Fibroblast of mammary gland (primary cell): ENCODE measurements at regions not wholly inside any gene's neighbourhood (a gene's known extent, or its start where the extent isn't known, plus 50 kb on each side); places are given as distances from the start of the nearest gene placed in this dataset.
"Not testable (repeated sequence)": the region's sequence is repeated elsewhere in the genome, so short reads cannot be mapped to it uniquely, and the experiment has no call there.

Experiments
- DNase-seq: peaks from one replicate; pipeline ENCODE4 v3.0.0-alpha.2; 2010; ENCODE audit warnings: low read depth
- H3K4me3 ChIP-seq: 2 replicates; pipeline ENCODE4 v1.5.1; 2011; ENCODE audit warnings: low read depth, mild to moderate bottlenecking, low read length, moderate library complexity; ENCODE audit not compliant: control insufficient read depth
- TF ChIP-seq, protein P1 (sequence below): conservative IDR thresholded peaks from 2 replicates; pipeline ENCODE4 v1.5.1; 2011; ENCODE audit warnings: low read depth, low read length, inconsistent platforms; ENCODE audit not compliant: control insufficient read depth, insufficient read depth

DNA sequence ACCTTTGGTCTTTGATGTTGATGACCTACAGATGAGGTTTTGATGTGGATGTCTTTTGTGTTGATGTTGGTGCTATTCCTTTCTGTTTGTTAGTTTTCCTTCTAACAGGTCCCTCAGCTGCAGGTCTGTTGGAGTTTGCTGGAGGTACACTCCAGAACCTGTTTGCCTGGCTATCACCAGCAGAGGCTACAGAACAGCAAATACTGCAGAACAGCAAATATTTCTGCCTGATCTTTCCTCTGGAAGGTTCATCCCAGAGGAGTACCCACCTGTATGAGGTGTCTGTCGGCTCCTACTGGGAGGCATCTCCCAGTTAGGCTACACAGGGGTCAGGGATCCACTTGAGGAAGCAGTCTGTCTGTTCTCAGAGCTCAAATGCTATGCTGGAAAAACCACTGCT lies 694.5 kb upstream of the CDH6 start:
- no peak for DNase-seq
- TF ChIP-seq, protein P1, sequence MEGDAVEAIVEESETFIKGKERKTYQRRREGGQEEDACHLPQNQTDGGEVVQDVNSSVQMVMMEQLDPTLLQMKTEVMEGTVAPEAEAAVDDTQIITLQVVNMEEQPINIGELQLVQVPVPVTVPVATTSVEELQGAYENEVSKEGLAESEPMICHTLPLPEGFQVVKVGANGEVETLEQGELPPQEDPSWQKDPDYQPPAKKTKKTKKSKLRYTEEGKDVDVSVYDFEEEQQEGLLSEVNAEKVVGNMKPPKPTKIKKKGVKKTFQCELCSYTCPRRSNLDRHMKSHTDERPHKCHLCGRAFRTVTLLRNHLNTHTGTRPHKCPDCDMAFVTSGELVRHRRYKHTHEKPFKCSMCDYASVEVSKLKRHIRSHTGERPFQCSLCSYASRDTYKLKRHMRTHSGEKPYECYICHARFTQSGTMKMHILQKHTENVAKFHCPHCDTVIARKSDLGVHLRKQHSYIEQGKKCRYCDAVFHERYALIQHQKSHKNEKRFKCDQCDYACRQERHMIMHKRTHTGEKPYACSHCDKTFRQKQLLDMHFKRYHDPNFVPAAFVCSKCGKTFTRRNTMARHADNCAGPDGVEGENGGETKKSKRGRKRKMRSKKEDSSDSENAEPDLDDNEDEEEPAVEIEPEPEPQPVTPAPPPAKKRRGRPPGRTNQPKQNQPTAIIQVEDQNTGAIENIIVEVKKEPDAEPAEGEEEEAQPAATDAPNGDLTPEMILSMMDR: no peak
- H3K4me3 ChIP-seq: no peak overlapping the region

DNA sequence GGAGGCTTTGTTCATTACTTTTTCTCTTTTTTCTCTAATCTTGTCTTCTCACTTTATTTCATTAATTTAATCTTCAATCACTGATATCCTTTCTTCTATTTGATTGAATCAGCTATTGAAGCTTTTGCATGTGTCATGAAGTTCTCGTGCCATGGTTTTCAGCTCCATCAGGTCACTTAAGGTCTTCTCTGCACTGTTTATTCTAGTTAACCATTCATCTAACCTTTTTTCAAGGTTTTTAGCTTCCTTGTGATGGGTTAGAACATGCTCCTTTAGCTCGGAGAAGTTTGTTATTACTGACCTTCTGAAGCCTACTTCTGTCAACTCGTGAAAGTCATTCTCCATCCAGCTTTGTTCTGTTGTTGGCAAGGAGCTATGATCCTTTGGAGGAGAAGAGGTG lies 695.0 kb upstream of the CDH6 start:
- not testable (repeated sequence) for H3K4me3 ChIP-seq, DNase-seq

DNA sequence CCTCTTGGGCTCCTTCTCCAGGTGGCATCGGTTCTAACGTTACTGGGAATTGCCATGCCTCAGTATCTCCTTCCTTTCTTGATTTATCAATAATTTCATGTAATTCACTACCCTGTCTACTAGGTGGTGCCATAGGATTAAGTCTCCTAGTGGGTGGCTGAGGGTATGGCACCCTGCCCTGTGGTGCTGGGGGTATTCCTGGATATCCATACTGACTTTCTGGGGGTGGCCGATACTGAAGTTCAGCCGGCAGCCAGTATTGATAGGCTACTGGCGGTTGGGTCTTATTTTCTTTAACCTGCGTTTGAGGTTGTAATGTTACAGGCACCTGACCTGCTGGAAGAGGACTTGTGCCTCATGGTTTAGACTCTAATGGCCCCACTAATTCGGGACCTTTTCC lies 699.4 kb upstream of the CDH6 start:
- not testable (repeated sequence) for H3K4me3 ChIP-seq, DNase-seq

DNA sequence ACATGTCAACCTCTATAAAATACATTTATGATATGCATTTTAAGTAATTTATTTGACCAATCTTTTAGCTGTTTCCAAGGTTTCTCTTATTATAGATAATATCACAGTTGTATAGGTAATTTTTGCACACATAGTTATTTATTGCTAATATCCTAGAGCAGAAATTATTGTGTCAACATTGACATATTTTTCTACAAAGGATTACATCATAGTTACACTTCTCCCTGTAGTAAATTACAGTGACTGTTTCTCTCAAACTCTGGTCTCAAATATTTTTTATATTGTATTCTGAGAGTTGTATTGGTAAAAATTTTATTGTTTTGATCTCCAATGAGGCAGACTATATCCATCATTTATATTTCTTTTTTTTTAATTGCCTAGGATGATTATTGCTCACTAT lies 714.4 kb upstream of the CDH6 start:
- TF ChIP-seq, protein P1: no peak
- H3K4me3 ChIP-seq: no peak overlapping the region
- DNase-seq: no peak

DNA sequence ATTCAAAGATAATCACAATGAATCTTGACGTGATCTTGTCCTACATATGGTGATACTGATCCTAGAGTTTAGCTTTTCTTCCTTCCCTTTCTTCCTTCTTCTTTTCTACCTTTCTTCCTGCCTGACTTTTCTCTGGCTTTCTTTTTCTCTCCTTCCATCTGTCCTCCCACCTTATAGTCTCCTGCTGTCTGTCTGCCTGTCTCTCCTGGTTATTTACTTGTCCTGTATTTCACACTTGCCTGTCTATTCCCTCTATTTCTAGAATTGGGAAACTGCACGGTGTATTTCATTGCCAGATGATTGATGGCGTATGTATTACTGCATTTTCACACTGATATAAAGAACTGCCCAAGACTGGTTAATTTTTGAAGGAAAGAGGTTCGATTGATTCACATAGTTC lies 718.1 kb upstream of the CDH6 start:
- no peak for DNase-seq
- TF ChIP-seq, protein P1: no peak
- no peak overlapping the region for H3K4me3 ChIP-seq

DNA sequence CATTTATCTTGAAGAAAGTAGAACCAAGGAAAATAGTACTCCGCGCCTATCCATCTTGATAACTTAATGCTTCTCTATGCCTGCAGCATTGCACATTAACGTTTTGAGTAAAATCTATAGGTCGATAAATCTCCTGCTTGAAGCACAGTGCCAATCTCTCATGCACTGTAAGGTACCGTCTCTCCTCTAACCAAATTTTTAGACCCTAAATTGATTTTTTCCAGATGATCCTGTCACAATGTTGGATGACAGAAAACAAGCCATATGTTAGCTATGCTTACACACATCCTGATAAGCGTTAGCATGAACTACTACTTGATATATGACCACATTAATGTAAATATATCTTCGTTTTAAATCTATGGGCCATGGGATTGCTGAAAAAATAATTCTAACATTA lies 723.8 kb upstream of the CDH6 start:
- TF ChIP-seq, protein P1: no peak
- H3K4me3 ChIP-seq: no peak overlapping the region
- DNase-seq: no peak

DNA sequence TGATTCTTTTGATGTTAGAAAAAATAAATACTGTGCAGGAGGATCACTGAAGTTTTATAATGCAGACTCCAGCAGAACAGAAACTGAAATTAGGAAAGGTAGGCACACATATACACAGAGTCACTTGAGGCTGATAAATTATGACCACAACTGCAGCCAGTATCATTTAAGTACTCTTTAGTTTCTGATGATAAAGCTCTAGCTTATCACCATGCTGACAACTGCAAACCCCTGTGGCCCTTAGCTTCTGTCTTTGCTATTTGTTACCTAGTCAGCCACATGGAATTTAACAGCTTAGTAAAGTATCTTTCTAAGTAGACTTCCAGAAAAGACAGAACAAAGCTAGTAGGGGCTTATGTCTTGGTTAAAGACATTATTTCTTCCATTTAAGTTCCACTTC lies 734.8 kb upstream of the CDH6 start:
- TF ChIP-seq, protein P1: no peak
- H3K4me3 ChIP-seq: no peak overlapping the region
- DNase-seq: no peak

DNA sequence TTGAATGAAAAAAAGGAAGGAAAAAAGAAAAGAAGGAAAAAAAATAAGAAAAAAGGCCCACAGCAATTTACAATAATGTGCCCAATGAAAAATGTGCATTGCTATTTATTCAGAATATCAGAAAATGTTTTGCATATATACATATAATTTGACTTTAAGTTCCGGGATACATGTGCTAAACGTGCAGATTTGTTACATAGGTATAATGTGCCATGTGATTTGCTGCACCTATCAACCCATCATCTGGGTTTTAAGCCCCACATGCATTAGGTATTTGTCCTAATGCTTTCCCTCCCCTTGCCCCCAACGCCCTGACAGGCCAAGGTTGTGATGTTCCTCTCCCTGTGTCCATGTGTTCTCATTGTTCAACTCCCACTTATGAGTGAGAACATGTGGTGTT lies 738.0 kb upstream of the CDH6 start:
- not testable (repeated sequence) for DNase-seq, H3K4me3 ChIP-seq

DNA sequence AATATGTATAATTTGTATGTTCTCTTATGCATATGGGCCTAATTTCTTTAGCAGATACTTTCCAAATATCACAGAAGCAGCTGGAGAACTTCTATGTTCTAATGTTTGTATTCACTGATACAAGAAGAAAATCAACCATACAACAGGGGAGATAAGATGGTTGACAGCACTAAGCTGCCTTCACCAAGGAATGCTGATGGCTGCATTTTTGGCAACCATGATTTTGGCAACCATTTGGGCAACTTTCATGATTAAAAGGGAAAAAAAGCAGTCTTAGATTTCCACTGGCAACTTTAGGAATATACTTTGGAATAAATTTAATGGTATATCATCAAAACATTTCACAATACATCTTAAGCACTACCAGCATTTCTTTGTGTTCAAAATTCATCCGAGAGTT lies 740.3 kb upstream of the CDH6 start:
- no peak for DNase-seq
- TF ChIP-seq, protein P1: no peak
- H3K4me3 ChIP-seq: no peak overlapping the region
